K562 (cell line): ENCODE measurements at regions not wholly inside any gene's neighbourhood (a gene's known extent, or its start where the extent isn't known, plus 50 kb on each side); places are given as distances from the start of the nearest gene placed in this dataset.

Experiments
- ATAC-seq: fragments of 200-7000 bp; cut with Tn5 transposase; 3 replicates; pipeline ENCODE4 v1.9.1; 2020; ENCODE audit warnings: moderate library complexity
- BruUV-seq: library from RNA; stranded (reverse); fragments of 400-500 nt; replicated peaks from 2 replicates; lab custom pipeline; 2021; lab: Mats Ljungman, UMichigan
- CTCF ChIA-PET: fragments of 300-600 bp; formaldehyde crosslinking; extraction: SDS; loops from one replicate; lab custom pipeline; 2021; ENCODE audit warnings: low intra/inter-chr PET ratio; lab: Yijun Ruan, JAX
- POLR2A ChIA-PET: fragments of 300-600, 350-650 bp; sonication (Branson Sonifier 250); formaldehyde crosslinking; extraction: SDS; loops from one replicate; lab custom pipeline; 2021; ENCODE audit warnings: antibody characterized with exemption, inconsistent platforms; lab: Yijun Ruan, JAX
- DNase-seq, 4 experiments: peaks; one replicate each; pipeline versions ENCODE4 v3.0.0 to v3.0.0-alpha.2; 2011 to 2018; ENCODE audit warnings: low spot score in 3 of 4, mixed read lengths in 3 of 4; ENCODE audit errors: extremely low read depth in 1 of 4
- FAIRE-seq: peaks from 2 replicates; lab custom pipeline; 2011; peaks lifted over from hg19 to GRCh38; lab: Jason Lieb, UNC
- H2AFZ ChIP-seq: 2 replicates; pipeline ENCODE4 v1.6.0; 2011; ENCODE audit warnings: low read depth, low read length, control low read depth, inconsistent platforms
- H3K27ac ChIP-seq: fragments of 200-600 bp; 3 replicates; pipeline ENCODE4 v1.8.0; 2011; ENCODE audit warnings: low read depth, mild to moderate bottlenecking, control low read depth, inconsistent platforms, low read length, moderate library complexity, mixed read lengths; ENCODE audit errors: extremely low read depth
- H3K27me3 ChIP-seq, 2 experiments: fragments of 300-600 bp in 1 of 2; 2 replicates in 1 of 2; 3 replicates in 1 of 2; pipeline versions ENCODE4 v1.6.0 to v1.8.0; 2011; ENCODE audit warnings: inconsistent platforms in 2 of 2, low read length in 2 of 2, mild to moderate bottlenecking in 1 of 2, mixed read lengths in 1 of 2, moderate library complexity in 1 of 2; ENCODE audit not compliant: control insufficient read depth in 2 of 2, insufficient read depth in 2 of 2
- H3K36me3 ChIP-seq: fragments of 300-600 bp; 3 replicates; pipeline ENCODE4 v1.8.0; 2011; ENCODE audit warnings: mild to moderate bottlenecking, low read length, inconsistent platforms; ENCODE audit not compliant: control insufficient read depth, insufficient read depth
- H3K4me1 ChIP-seq, 2 experiments: fragments of 200-600 bp in 1 of 2; replicated peaks in 1 of 2; 2 replicates in 1 of 2; 3 replicates in 1 of 2; pipeline versions ENCODE4 v1.5.1 to v1.8.0; 2011; ENCODE audit warnings: inconsistent platforms in 2 of 2, low read length in 2 of 2, mild to moderate bottlenecking in 1 of 2, mixed read lengths in 1 of 2, moderate library complexity in 1 of 2; ENCODE audit not compliant: control insufficient read depth in 2 of 2, insufficient read depth in 2 of 2
- H3K4me2 ChIP-seq: 2 replicates; pipeline ENCODE4 v1.6.1; 2011; ENCODE audit warnings: low read length, control low read depth, inconsistent platforms, mixed read lengths; ENCODE audit not compliant: insufficient read depth
- H3K4me3 ChIP-seq: fragments of 200-600 bp; sonication (generic), shearing (Covaris generic); 2 replicates; pipeline ENCODE4 v1.5.1; 2016; ENCODE audit warnings: control low read depth, inconsistent platforms
- H3K79me2 ChIP-seq: fragments of 200-600 bp; 3 replicates; pipeline ENCODE4 v1.8.0; 2011; ENCODE audit warnings: low read length, inconsistent platforms; ENCODE audit not compliant: control insufficient read depth, insufficient read depth
- H3K9ac ChIP-seq, 2 experiments: 2 replicates each; pipeline versions ENCODE4 v1.6.0 to v1.6.1; 2011; ENCODE audit warnings: low read depth in 2 of 2, low read length in 2 of 2, control low read depth in 1 of 2, inconsistent platforms in 1 of 2, mild to moderate bottlenecking in 1 of 2, mixed read lengths in 1 of 2; ENCODE audit not compliant: insufficient read depth in 1 of 2
- H3K9me1 ChIP-seq: one replicate; pipeline ENCODE4 v1.6.0; 2011; ENCODE audit warnings: inconsistent platforms, mild to moderate bottlenecking, low read length, moderate library complexity; ENCODE audit not compliant: control insufficient read depth, insufficient read depth
- H3K9me3 ChIP-seq: replicated peaks from 2 replicates; pipeline ENCODE4 v1.5.1; 2011; ENCODE audit warnings: low read depth, low read length, inconsistent platforms; ENCODE audit not compliant: control insufficient read depth, insufficient read depth
- H4K20me1 ChIP-seq: replicated peaks from 2 replicates; pipeline ENCODE4 v1.6.1; 2011; ENCODE audit warnings: low read length, inconsistent platforms, mixed read lengths; ENCODE audit not compliant: control insufficient read depth, insufficient read depth
- PBX2 ChIP-seq, 2 experiments: IDR thresholded peaks in 1 of 2; conservative IDR thresholded peaks in 1 of 2; 2 replicates each; pipeline ENCODE4 v1.6.1; 2016; ENCODE audit warnings: low read depth in 2 of 2, mild to moderate bottlenecking in 1 of 2, missing compliant biosample characterization in 1 of 2, missing genetic modification characterization in 1 of 2, moderate library complexity in 1 of 2
- RAD21 ChIP-seq, 2 experiments: fragments of 250-450 bp in 1 of 2; fragments of 450-650 bp in 1 of 2; sonication (Bioruptor Pico) in 1 of 2; formaldehyde crosslinking in 1 of 2; IDR thresholded peaks in 1 of 2; conservative IDR thresholded peaks in 1 of 2; 2 replicates each; pipeline versions ENCODE4 v1.4.0 to v1.8.0; 2020 to 2022; ENCODE audit warnings: mild to moderate bottlenecking in 2 of 2, moderate library complexity in 1 of 2
- ZNF445 ChIP-seq: fragments of 250-450 bp; sonication (Bioruptor Pico); IDR thresholded peaks from 2 replicates; pipeline ENCODE4 v1.4.0; 2020; ENCODE audit warnings: low read depth, mild to moderate bottlenecking, moderate library complexity
- WGBS: fragments of 100-300 bp; shearing (Covaris generic); methylation state at CpG from one replicate; pipeline ENCODE4 v1.1.6; 2016; ENCODE audit warnings: low coverage, mixed read lengths; ENCODE audit not compliant: insufficient coverage; ENCODE audit errors: missing lambda C conversion rate; 5-methylcytosine and 5-hydroxymethylcytosine counted together
- in situ Hi-C: fragments of 300-500 bp; cut with MboI; formaldehyde crosslinking; loops from 4 replicates; pipeline ENCODE4 v1.15.0; 2018; ENCODE audit warnings: inconsistent platforms, mixed read lengths
- intact Hi-C: fragments of 100-400 bp; cut with micrococcal nuclease; formaldehyde crosslinking; loops from 2 replicates; pipeline ENCODE4 v1.14.2; 2022

- no peaks in the 10 kb centered on the region for H3K9me1 ChIP-seq
- intact Hi-C loops (no loop called here), in situ Hi-C loops (no loop called here)
- no peaks in the 10 kb centered on the region for H4K20me1 ChIP-seq
- no peaks in the 10 kb centered on the region for H3K9me3 ChIP-seq
- no TSS peak for BruUV-seq
- H3K27me3 ChIP-seq, result peaks cover 8 to 23% of the 10 kb centered on the region in 2 experiments; a peak in 3 of 5 replicates
- ChIA-PET CTCF (no interaction called here), POLR2A (interaction anchor here (1.2 to 1.7 kb wide), 2 partner anchors 8 to 9 kb away, joined by 3 to 7 read pairs; no protein-coding TSS in a partner anchor)
- no peak overlapping the region for H3K27ac ChIP-seq
- no peak for TF ChIP-seq ZNF445
- TF ChIP-seq PBX2 (CRISPR knock-in tag; IDR thresholded peaks at IDR 0.05; ENCODE audit: low read depth), result no peak
- TF ChIP-seq PBX2 (tag; conservative IDR thresholded peaks at IDR 0.05; ENCODE audit: low read depth), result peak; percentile 34; the same call in 1 of the 2 replicates
- no peak for TF ChIP-seq RAD21 (CRISPR knock-in tag; conservative IDR thresholded peaks at IDR 0.05 in 1 of 2, IDR thresholded peaks at IDR 0.05 in 1 of 2)
- no peaks in the 10 kb centered on the region for H3K79me2 ChIP-seq
- no peak overlapping the region for H2AFZ ChIP-seq
- no peak overlapping the region for H3K4me3 ChIP-seq
- H3K4me2 ChIP-seq, result no peak overlapping the region
- ATAC-seq (no peak), FAIRE-seq (no peak), DNase-seq (no peak)
- no peak overlapping the region for H3K9ac ChIP-seq
- 0% methylated on average over 2 of the region's 2 CpGs for WGBS
- H3K4me1 ChIP-seq, result no peaks in the 10 kb centered on the region
- H3K36me3 ChIP-seq, result no peaks in the 10 kb centered on the region
Observed at GRCh38 chr7:25765110-25765655, 386.8 kb upstream of the NFE2L3 start.
